ENCODE measurements at regions not wholly inside any gene's neighbourhood (a gene's known extent, or its start where the extent isn't known, plus 50 kb on each side); places are given as distances from the start of the nearest gene placed in this dataset.

GRCh38 chr11:104320097-104320496 lies 156.2 kb upstream of the PDGFD start:
- TF ChIP-seq GATA2 (IDR thresholded peaks at IDR 0.05; ENCODE audit: low read depth, low read length) (no peak), GATA3 (IDR thresholded peaks at IDR 0.05; ENCODE audit: low read depth, low read length) (no peak)
